ENCODE measurements at regions not wholly inside any gene's neighbourhood (a gene's known extent, or its start where the extent isn't known, plus 50 kb on each side); places are given as distances from the start of the nearest gene placed in this dataset.
A peak's percentile ranks its signal among the peaks of the same experiment; 100 is the strongest.

DNA sequence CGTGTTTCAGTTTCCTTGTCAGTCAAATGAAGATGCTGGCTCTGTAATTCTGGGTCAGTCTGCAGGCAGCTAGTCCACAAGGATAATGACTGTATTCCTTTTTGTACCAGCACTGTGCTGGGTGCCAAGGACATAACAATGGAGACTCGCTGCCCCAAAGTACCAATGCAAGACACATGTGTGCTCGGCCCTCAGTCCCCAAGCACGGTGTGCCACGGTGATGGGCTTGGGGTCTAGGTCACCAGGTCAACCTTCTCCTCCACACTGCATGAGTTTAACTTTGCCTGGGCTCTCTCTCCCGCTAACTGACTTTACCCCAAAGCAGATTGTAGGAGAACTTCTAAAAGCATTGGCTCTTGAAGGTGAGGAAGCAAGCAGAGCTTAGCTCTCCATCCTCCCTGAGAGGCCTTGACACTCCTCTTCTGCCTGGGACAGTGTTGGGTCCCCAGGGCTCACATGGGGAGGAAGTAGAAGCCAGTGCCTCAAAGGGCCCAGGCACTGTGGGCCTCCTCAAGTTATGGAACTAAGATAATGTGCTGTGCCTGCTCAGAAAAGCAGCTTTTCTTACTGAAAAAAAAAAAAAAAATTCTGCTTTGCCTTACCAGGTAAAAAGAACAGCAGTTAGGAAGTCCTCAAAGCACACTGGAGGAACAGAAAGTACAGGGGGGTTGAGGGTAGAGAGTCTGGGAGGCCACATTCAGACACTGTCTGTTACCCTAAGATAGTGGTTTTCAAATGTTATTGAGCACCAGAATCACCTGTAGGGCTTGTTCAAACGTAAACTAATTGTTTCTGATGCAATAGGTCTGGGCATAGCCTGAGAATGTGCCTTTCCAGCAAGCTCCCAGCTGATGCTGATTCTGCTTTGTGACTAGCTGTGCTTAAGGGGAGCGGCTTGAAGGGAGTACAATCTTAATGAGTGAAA, 276.4 kb upstream of the CXCR4 start:
- Mint-ChIP-seq H3K4me3 (no peak overlapping the region), H3K36me3 (no peaks in the 10 kb centered on the region)

DNA sequence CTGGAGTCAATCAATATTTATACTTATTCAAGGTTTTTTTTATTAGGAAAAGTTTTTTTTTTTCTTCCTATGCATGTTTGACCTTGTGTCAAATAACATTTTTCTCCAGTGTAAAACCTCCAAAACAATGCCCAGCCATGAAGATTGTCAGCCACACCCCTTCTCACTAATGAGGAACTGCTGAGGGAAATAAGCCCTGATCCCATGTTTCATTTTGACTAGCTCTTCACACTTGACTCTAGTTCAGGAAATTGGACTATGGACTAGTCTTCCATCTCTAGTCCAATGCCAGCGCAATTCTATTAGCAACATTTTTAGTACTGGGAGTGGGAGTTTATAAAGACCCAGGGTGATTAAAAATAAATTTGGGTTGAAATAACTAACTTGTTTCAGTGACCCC, 275.6 kb upstream of the CXCR4 start:
- H3K27ac Mint-ChIP-seq: no peak overlapping the region

More for the DNA sequence above, 276.4 kb upstream of the CXCR4 start:
- H3K27ac Mint-ChIP-seq: no peak overlapping the region
- no peaks in the 10 kb centered on the region for H3K27me3 Mint-ChIP-seq
- H3K4me1 Mint-ChIP-seq: peaks cover 34% of the 10 kb centered on the region
- H3K9me3 Mint-ChIP-seq: no peaks in the 10 kb centered on the region
- CTCF ChIA-PET: interaction anchor here (1.0 to 1.2 kb wide), 2 partner anchors 10 to 29 kb away, joined by 3 read pairs; no protein-coding TSS in a partner anchor
- no peak for DNase-seq

DNA sequence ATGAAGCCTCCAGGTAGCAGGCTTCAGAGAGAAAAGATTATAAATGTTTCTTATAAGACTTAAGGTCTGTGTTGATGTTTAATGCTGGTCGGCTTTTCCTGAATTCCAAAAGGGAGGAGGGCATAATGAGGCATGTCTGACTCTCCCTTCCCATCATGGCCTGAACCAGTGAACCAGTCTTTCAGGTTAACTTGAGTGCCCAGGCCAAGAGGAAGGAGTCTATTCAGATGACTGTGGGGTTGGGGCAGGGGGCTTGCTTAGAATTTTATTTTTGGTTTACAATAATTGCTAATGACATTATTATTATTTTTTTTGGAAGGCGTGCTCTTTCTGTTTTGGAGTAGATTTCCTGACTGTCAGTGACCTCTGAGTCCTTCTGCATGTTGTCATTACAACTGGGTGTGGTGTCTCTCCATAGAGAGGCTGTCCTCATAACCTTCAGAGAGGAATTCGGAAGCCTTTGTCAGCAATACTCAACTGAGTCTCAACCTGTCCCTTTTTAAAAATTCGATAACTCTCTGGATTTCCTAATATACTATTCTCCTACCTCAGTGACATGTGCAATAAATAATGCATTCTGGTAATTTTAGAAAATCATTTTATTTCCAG, 275.1 kb upstream of the CXCR4 start:
- no peak for DNase-seq
- H3K4me1 Mint-ChIP-seq: peaks cover 34% of the 10 kb centered on the region
- no peaks in the 10 kb centered on the region for H3K36me3 Mint-ChIP-seq
- CTCF ChIA-PET: no interaction called here
- H3K9me3 Mint-ChIP-seq: no peaks in the 10 kb centered on the region
- no peak overlapping the region for H3K4me3 Mint-ChIP-seq
- H3K27ac Mint-ChIP-seq: no peak overlapping the region
- H3K27me3 Mint-ChIP-seq: no peaks in the 10 kb centered on the region

More for the DNA sequence above, 275.6 kb upstream of the CXCR4 start:
- CTCF ChIA-PET: no interaction called here
- Mint-ChIP-seq H3K4me3 (no peak overlapping the region), H3K9me3 (no peaks in the 10 kb centered on the region), H3K27me3 (no peaks in the 10 kb centered on the region), H3K36me3 (no peaks in the 10 kb centered on the region), H3K4me1 (peaks cover 34% of the 10 kb centered on the region)
- DNase-seq: no peak

DNA sequence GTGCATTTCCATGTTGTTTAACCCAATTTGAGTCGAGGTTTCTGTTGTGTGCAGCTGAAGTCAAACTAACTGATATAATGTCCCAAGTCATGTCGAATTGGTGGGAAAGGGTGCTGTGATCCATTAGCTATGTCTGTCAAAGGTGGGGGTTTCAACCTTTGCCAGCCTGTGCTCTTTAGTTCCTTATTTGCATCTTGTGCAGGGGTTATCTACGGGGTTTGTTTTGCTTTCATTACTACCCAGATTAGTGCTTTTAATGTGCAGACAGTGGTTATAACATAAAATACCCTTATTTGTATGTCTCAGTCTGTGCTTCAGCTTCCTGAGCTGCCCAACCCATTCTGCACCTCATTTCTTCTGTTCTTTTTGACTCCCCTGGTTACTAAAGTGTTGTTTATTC, 271.9 kb upstream of the CXCR4 start:
- CTCF ChIA-PET: interaction anchor here (1.1 to 1.5 kb wide), 4 partner anchors 12 to 1449 kb away, joined by 3 to 5 read pairs (median 3); no protein-coding TSS in a partner anchor
- no peaks in the 10 kb centered on the region for H3K9me3 Mint-ChIP-seq

GRCh38 chr2:136386046-136386445, 268.1 kb upstream of the CXCR4 start:
- Mint-ChIP-seq H3K36me3 (no peaks in the 10 kb centered on the region), H3K9me3 (no peaks in the 10 kb centered on the region), H3K27ac (no peak overlapping the region), H3K27me3 (no peaks in the 10 kb centered on the region), H3K4me1 (peaks cover 44% of the 10 kb centered on the region), H3K4me3 (no peak overlapping the region)
- DNase-seq: no peak
- CTCF ChIA-PET: interaction anchor here (0.6 to 4.6 kb wide), 5 partner anchors 11 to 677 kb away, joined by 3 to 98 read pairs (median 9); no protein-coding TSS in a partner anchor

More for the DNA sequence above, 271.9 kb upstream of the CXCR4 start:
- H3K27me3 Mint-ChIP-seq: no peaks in the 10 kb centered on the region
- H3K27ac Mint-ChIP-seq: no peak overlapping the region
- no peaks in the 10 kb centered on the region for H3K36me3 Mint-ChIP-seq
- H3K4me3 Mint-ChIP-seq: no peak overlapping the region
- DNase-seq: no peak
- peaks cover 32% of the 10 kb centered on the region for H3K4me1 Mint-ChIP-seq

DNA sequence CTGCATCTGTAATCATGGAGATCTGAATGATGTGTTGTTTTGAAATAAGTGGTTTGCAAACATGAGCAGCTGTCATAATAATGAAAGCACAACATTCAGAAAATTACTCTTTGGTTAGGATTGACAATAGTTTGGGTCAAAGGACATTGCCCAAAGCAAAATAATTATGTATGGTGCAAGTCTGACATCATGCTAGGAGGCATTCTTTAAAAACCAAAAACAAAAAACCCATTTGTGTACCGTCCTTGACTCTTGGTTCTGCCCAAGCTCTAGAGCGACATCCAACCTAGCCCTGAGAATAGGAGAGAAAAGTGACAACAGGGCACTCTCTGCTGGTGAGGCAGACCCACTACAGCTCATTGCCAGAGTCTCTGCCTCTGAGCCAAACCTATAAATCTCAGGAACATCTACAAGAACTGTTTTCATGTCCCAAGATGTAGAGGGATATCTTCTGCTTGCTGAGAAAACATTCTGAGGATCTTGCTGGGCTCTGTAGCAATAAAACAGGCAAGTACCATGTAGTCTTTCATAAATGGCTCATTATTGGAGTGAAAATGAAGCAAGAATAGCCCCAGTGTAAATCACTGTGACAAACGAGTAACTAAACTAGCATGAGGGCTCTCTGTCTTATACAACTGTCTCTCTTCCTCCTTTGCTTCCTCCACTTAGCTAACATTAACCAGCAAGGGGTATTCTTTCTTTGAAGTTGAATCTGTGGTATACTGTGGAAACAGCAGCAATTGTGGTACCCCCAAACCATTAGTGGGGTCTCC, 266.8 kb upstream of the CXCR4 start:
- H3K9me3 Mint-ChIP-seq: no peaks in the 10 kb centered on the region
- no peaks in the 10 kb centered on the region for H3K27me3 Mint-ChIP-seq
- DNase-seq: peak; percentile 69
- no peak overlapping the region for H3K4me3 Mint-ChIP-seq
- H3K4me1 Mint-ChIP-seq: peaks cover 47% of the 10 kb centered on the region
- H3K27ac Mint-ChIP-seq: peak overlapping the region; percentile 90
- no peaks in the 10 kb centered on the region for H3K36me3 Mint-ChIP-seq
- CTCF ChIA-PET: interaction anchor here (0.8 to 4.6 kb wide), 40 partner anchors 9 to 1380 kb away, joined by 3 to 98 read pairs (median 4); no protein-coding TSS in a partner anchor

DNA sequence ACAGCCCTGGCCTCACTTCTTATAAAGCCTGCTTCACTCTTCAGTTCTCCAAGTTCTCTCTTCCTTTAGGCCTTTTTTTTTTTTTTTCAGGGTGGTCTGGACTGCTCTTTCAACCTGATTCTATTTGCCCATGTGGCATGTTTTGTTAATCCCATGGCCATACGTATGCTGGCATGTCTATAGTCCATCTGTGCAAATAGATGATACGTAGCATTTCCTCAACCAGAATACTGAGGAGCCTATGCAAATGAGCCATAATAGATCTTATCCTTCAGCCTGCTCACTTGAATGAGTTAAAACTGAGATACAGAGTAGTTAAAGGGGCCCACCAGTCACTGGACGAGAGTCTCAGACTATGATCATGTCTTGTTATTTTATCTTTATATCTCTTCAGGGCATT, 265.2 kb upstream of the CXCR4 start:
- DNase-seq: no peak
- Mint-ChIP-seq H3K36me3 (no peaks in the 10 kb centered on the region), H3K27ac (peak overlapping the region; percentile 90), H3K4me3 (peak overlapping the region; percentile 13), H3K27me3 (no peaks in the 10 kb centered on the region), H3K4me1 (peaks cover 56% of the 10 kb centered on the region), H3K9me3 (no peaks in the 10 kb centered on the region)
- CTCF ChIA-PET: interaction anchor here (0.9 to 4.6 kb wide), 7 partner anchors 41 to 1379 kb away, joined by 3 to 98 read pairs (median 3); no protein-coding TSS in a partner anchor

DNA sequence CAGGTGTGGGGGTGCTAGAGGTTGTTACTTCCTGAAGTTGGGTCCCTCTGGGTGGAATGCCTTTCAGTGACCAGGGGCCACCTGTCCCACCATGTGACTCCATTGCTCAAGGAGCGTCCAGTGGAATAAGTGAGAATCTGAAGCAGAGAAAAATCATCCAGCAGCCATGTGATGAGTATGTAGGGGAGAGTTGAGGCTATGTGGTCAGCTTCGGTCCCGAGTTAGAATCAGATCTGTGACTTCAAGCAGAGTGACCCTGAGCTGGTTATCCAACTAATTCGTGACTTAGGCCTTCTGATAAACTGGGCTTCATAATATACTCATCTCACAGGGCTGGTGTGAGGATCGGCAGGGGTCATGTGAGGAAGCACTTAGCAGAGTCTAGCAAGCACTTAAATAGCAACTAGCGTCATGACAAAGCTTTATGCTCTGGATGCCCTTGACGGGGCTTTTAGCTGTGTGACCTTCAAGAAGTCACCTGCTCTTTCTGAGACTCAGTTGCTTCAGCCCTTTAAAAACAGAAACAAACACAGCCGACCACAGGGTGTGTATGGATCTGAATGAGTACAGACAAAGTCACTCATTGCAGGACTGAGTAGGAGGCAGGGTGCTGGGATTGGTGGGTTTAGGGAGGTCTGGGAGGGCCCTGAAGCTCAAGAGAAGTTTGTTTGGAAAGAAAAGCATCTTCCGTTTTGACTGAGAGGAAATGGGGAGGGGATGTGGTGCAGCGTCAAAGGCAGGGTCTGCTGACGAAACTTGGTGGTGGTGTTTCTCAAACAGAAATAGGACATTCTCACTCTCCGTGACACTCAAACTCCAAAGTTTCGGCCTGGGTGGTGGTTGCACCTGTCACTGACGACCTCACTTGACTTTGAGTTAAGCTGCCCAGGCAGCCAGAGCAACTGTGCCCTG, 264.0 kb upstream of the CXCR4 start:
- Mint-ChIP-seq H3K36me3 (no peaks in the 10 kb centered on the region), H3K27me3 (no peaks in the 10 kb centered on the region), H3K9me3 (no peaks in the 10 kb centered on the region), H3K4me3 (peak overlapping the region; percentile 7), H3K4me1 (peaks cover 68% of the 10 kb centered on the region), H3K27ac (peak overlapping the region; percentile 90)
- CTCF ChIA-PET: interaction anchor here (1.0 to 3.1 kb wide), 6 partner anchors 16 to 1378 kb away, joined by 3 to 40 read pairs (median 4); no protein-coding TSS in a partner anchor
- DNase-seq: peak; percentile 88

- Mint-ChIP-seq H3K4me3 (peak overlapping the region; percentile 7), H3K27me3 (no peaks in the 10 kb centered on the region), H3K36me3 (no peaks in the 10 kb centered on the region), H3K4me1 (peaks cover 75% of the 10 kb centered on the region), H3K9me3 (no peaks in the 10 kb centered on the region), H3K27ac (peak overlapping the region; percentile 90)
- CTCF ChIA-PET: interaction anchor here (1.0 to 3.1 kb wide), 8 partner anchors 102 to 470 kb away, joined by 3 to 40 read pairs (median 6); no protein-coding TSS in a partner anchor
- no peak for DNase-seq
These were observed 263.3 kb upstream of the CXCR4 start for GRCh38 chr2:136381245-136381644.

DNA sequence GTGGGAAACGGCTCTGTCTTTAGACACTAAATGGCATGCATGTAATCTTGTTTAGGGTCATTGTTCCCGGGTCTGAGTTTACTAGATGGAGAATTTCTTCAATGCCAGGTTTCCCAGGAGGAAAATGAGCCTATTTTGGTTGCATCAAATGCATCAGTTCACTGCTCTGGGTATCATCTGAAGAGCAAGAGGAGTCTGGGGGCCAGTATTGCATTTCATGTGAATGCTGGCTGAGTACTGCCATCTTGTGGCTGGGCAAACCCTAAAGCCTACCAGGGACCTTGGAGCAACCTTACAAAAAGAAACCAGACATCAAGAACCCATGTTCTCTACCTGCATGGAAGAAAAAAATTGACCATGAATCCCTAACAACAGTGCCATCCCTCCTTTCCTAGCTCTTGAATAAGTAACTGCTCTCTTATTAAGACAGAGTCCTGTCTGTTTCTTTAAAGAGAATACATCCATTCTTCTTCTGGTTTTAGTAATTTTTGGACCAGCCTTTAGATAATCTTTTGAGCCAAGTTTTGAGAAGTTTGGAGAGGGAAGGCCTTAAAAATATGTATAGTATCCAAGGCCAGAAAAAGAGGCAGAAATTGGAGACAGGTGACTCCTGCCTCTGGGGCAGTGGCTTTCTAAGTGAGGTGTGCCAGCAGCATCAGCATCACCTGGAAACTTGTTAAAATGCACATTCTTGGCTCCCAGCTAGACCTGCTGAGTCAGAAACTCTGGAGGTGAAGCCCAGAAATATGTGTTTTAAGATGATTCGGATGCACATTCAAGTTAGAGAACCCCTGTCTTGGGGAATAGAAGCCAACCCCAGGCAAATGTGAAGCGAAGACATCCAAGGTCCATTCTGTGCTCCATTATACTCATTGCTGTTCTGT, 261.0 kb upstream of the CXCR4 start:
- H3K4me3 Mint-ChIP-seq: no peak overlapping the region
- no peak overlapping the region for H3K27ac Mint-ChIP-seq
- H3K4me1 Mint-ChIP-seq: peaks cover 83% of the 10 kb centered on the region
- H3K36me3 Mint-ChIP-seq: peaks cover 11% of the 10 kb centered on the region
- no peaks in the 10 kb centered on the region for H3K27me3 Mint-ChIP-seq
- peaks cover 10% of the 10 kb centered on the region for H3K9me3 Mint-ChIP-seq
- CTCF ChIA-PET: interaction anchor here (0.7 to 5.5 kb wide), 5 partner anchors 137 to 465 kb away, joined by 3 to 34 read pairs (median 6); no protein-coding TSS in a partner anchor
- DNase-seq: peak; percentile 87

- no peak for DNase-seq
- H3K27ac Mint-ChIP-seq: no peak overlapping the region
These were observed 259.8 kb upstream of the CXCR4 start for GRCh38 chr2:136377423-136378382.

More at GRCh38 chr2:136377423-136378382, 259.8 kb upstream of the CXCR4 start:
- H3K27me3 Mint-ChIP-seq: no peaks in the 10 kb centered on the region
- H3K36me3 Mint-ChIP-seq: peaks cover 11% of the 10 kb centered on the region
- CTCF ChIA-PET: interaction anchor here (0.6 to 5.5 kb wide), 16 partner anchors 15 to 1349 kb away, joined by 3 to 34 read pairs (median 4); no protein-coding TSS in a partner anchor
- H3K9me3 Mint-ChIP-seq: peaks cover 10% of the 10 kb centered on the region
- no peak overlapping the region for H3K4me3 Mint-ChIP-seq
- peaks cover 70% of the 10 kb centered on the region for H3K4me1 Mint-ChIP-seq
